Activated B cell treated with CpG ODN at 0.5 μM for 24 hours (primary cell): ENCODE measurements at regions not wholly inside any gene's neighbourhood (a gene's known extent, or its start where the extent isn't known, plus 50 kb on each side); places are given as distances from the start of the nearest gene placed in this dataset.

Source experiments
- ATAC-seq: fragments of 200-7000 bp; cut with Tn5 transposase; one replicate; pipeline ENCODE4 v1.10.0; 2021; ENCODE audit warnings: low read depth, mild to moderate bottlenecking, moderate library complexity
- CTCF ChIA-PET: fragments of 350-600 bp; sonication (Branson Sonifier 250); formaldehyde crosslinking; loops from one replicate; lab custom pipeline; 2021; ENCODE audit warnings: antibody characterized with exemption; lab: Charles Lee
- POLR2A ChIA-PET: fragments of 350-600 bp; sonication (Branson Sonifier 250); formaldehyde crosslinking; loops from one replicate; lab custom pipeline; 2021; ENCODE audit warnings: antibody characterized with exemption; lab: Charles Lee
- DNase-seq: peaks from one replicate; pipeline ENCODE4 v3.0.0; 2022
- H3K27ac Mint-ChIP-seq: one replicate; pipeline ENCODE4 v1.8.0; 2020; ENCODE audit warnings: mixed read lengths
- H3K27me3 Mint-ChIP-seq: one replicate; pipeline ENCODE4 v1.8.0; 2021; ENCODE audit warnings: mixed read lengths
- H3K36me3 Mint-ChIP-seq: one replicate; pipeline ENCODE4 v1.8.0; 2021; ENCODE audit warnings: low read depth, mixed read lengths
- H3K4me1 Mint-ChIP-seq: one replicate; pipeline ENCODE4 v1.8.0; 2021; ENCODE audit warnings: mixed read lengths
- H3K4me3 Mint-ChIP-seq: one replicate; pipeline ENCODE4 v1.8.0; 2020; ENCODE audit warnings: mild to moderate bottlenecking, mixed read lengths
- H3K9me3 Mint-ChIP-seq: one replicate; pipeline ENCODE4 v1.8.0; 2020; ENCODE audit warnings: mixed read lengths
- CTCF ChIP-seq: fragments of 200-600 bp; IDR thresholded peaks from one replicate; pipeline ENCODE4 v1.8.0; 2022; ENCODE audit warnings: antibody characterized with exemption, mild to moderate bottlenecking
- intact Hi-C: fragments of 100-400 bp; cut with micrococcal nuclease; formaldehyde crosslinking; loops from one replicate; pipeline ENCODE4 v1.15.1; 2024

GRCh38 chr15:70505936-70506912 lies 257.1 kb downstream of the UACA start:
- Mint-ChIP-seq H3K9me3 (peaks cover 12% of the 10 kb centered on the region), H3K36me3 (peaks cover 5% of the 10 kb centered on the region), H3K4me1 (peaks cover 79% of the 10 kb centered on the region), H3K27ac (peak overlapping the region; percentile 68), H3K4me3 (no peak overlapping the region), H3K27me3 (no peaks in the 10 kb centered on the region)
- DNase-seq (no peak), ATAC-seq (peak; percentile 9)
- intact Hi-C loops: loop anchor here (1.0 kb wide), 1 partner anchor 20 kb away; no protein-coding TSS in a partner anchor
- POLR2A ChIA-PET: interaction anchor here (0.9 to 5.7 kb wide), 10 partner anchors 10 to 749 kb away, joined by 3 to 59 read pairs (median 15); partner anchors contain the start of gene TLE3
- CTCF ChIA-PET: interaction anchor here (0.5 to 4.1 kb wide), 6 partner anchors 13 to 1044 kb away, joined by 3 to 25 read pairs (median 4); no protein-coding TSS in a partner anchor
- TF ChIP-seq CTCF: no peak

GRCh38 chr15:70505411-70505919 lies 257.9 kb downstream of the UACA start:
- Mint-ChIP-seq H3K36me3 (peaks cover 2% of the 10 kb centered on the region), H3K4me3 (peak overlapping the region; percentile 41), H3K4me1 (peaks cover 77% of the 10 kb centered on the region), H3K9me3 (peaks cover 6% of the 10 kb centered on the region), H3K27me3 (no peaks in the 10 kb centered on the region), H3K27ac (peak overlapping the region; percentile 68)
- POLR2A ChIA-PET: interaction anchor here (0.5 to 5.7 kb wide), 15 partner anchors 9 to 1053 kb away, joined by 3 to 59 read pairs (median 6); partner anchors contain the start of genes RPLP1 and TLE3
- ATAC-seq (peak; percentile 23), DNase-seq (no peak)
- intact Hi-C loops: loop anchor here (1.0 kb wide), 1 partner anchor 19 kb away; no protein-coding TSS in a partner anchor
- no peak for TF ChIP-seq CTCF
- CTCF ChIA-PET: interaction anchor here (0.9 to 4.1 kb wide), 12 partner anchors 7 to 1043 kb away, joined by 3 to 25 read pairs (median 6); partner anchors contain the start of gene TLE3

GRCh38 chr15:70504988-70505387 lies 258.4 kb downstream of the UACA start:
- Mint-ChIP-seq H3K36me3 (no peaks in the 10 kb centered on the region), H3K9me3 (peaks cover 2% of the 10 kb centered on the region), H3K27me3 (no peaks in the 10 kb centered on the region), H3K4me1 (peaks cover 77% of the 10 kb centered on the region), H3K4me3 (peak overlapping the region; percentile 70), H3K27ac (peak overlapping the region; percentile 90)
- CTCF ChIA-PET: interaction anchor here (0.6 to 4.1 kb wide), 15 partner anchors 8 to 1043 kb away, joined by 3 to 25 read pairs (median 4); partner anchors contain the start of gene TLE3
- DNase-seq (no peak), ATAC-seq (no peak)
- POLR2A ChIA-PET: interaction anchor here (0.5 to 5.7 kb wide), 20 partner anchors 9 to 1052 kb away, joined by 3 to 59 read pairs (median 6); partner anchors contain the start of genes RPLP1 and TLE3
- TF ChIP-seq CTCF: no peak
- intact Hi-C loops: loop anchor here (1.0 kb wide), 3 partner anchors 12 to 21 kb away; no protein-coding TSS in a partner anchor

- Mint-ChIP-seq H3K9me3 (no peaks in the 10 kb centered on the region), H3K4me3 (peak overlapping the region; percentile 70), H3K27me3 (no peaks in the 10 kb centered on the region), H3K27ac (peak overlapping the region; percentile 90), H3K4me1 (peaks cover 73% of the 10 kb centered on the region), H3K36me3 (no peaks in the 10 kb centered on the region)
- CTCF ChIA-PET: interaction anchor here (0.6 to 4.1 kb wide), 15 partner anchors 8 to 1042 kb away, joined by 3 to 25 read pairs (median 4); partner anchors contain the start of gene TLE3
- ATAC-seq (peak; percentile 60), DNase-seq (peak; percentile 53)
- POLR2A ChIA-PET: interaction anchor here (0.5 to 5.7 kb wide), 25 partner anchors 8 to 1052 kb away, joined by 3 to 59 read pairs (median 5); partner anchors contain the start of genes RPLP1 and TLE3
- no peak for TF ChIP-seq CTCF
- intact Hi-C loops: loop anchor here (1.0 kb wide), 2 partner anchors 11 to 22 kb away; no protein-coding TSS in a partner anchor
Measured at GRCh38 chr15:70504299-70504951, 258.9 kb downstream of the UACA start.
